ENCODE measurements at regions not wholly inside any gene's neighbourhood (a gene's known extent, or its start where the extent isn't known, plus 50 kb on each side); places are given as distances from the start of the nearest gene placed in this dataset.

DNA sequence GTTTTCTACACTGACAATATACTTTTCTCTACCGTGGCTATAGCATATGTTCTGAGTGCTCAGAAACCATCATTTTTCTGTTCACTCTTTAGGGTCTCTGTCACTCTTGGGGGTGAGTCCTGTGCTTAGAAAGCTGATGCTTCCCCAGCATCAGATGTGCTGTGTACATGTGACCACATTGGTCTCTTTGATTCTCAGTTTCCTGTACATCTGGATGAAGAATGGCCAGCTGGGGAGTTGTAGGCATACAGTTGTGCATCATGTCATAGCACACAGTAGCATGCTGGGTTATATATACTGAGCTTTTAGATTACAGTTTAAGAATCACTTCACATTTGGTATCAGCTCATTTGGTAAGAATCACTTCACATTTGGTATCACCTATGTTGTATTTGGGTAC, 238.6 kb upstream of the PREP start:
- Mint-ChIP-seq H3K27me3 (ENCODE audit: unreplicated experiment) (no peaks in the 10 kb centered on the region), H3K36me3 (ENCODE audit: low read depth, unreplicated experiment) (no peaks in the 10 kb centered on the region), H3K27ac (ENCODE audit: unreplicated experiment) (no peak overlapping the region), H3K4me1 (ENCODE audit: unreplicated experiment) (no peaks in the 10 kb centered on the region), H3K4me3 (ENCODE audit: unreplicated experiment) (no peak overlapping the region), H3K9me3 (ENCODE audit: unreplicated experiment) (no peaks in the 10 kb centered on the region)
- no peak for DNase-seq (ENCODE audit: low spot score)
- TF ChIP-seq, protein P1, sequence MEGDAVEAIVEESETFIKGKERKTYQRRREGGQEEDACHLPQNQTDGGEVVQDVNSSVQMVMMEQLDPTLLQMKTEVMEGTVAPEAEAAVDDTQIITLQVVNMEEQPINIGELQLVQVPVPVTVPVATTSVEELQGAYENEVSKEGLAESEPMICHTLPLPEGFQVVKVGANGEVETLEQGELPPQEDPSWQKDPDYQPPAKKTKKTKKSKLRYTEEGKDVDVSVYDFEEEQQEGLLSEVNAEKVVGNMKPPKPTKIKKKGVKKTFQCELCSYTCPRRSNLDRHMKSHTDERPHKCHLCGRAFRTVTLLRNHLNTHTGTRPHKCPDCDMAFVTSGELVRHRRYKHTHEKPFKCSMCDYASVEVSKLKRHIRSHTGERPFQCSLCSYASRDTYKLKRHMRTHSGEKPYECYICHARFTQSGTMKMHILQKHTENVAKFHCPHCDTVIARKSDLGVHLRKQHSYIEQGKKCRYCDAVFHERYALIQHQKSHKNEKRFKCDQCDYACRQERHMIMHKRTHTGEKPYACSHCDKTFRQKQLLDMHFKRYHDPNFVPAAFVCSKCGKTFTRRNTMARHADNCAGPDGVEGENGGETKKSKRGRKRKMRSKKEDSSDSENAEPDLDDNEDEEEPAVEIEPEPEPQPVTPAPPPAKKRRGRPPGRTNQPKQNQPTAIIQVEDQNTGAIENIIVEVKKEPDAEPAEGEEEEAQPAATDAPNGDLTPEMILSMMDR (IDR thresholded peaks at IDR 0.05; ENCODE audit: unreplicated experiment) = no peak

DNA sequence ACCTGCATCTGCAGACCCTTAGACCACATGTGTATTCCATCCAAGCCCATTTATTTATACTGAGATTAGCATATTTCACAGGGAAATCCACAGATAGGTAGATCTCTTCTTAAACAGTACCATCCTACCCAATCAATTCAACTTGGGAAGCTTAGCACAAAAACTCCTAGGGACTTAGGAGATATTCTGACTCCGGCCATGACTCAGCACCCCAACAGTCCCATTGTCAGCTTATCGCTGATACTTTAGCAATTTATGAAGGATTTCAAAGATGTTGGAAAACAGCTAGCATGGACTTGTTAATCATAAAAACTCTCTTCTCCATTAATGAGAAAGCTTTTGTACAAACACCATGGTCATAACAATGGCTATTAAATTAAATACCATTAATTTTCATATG, 236.2 kb upstream of the PREP start:
- Mint-ChIP-seq H3K4me1 (ENCODE audit: unreplicated experiment) (no peaks in the 10 kb centered on the region), H3K4me3 (ENCODE audit: unreplicated experiment) (no peak overlapping the region), H3K36me3 (ENCODE audit: low read depth, unreplicated experiment) (no peaks in the 10 kb centered on the region), H3K27ac (ENCODE audit: unreplicated experiment) (no peak overlapping the region), H3K9me3 (ENCODE audit: unreplicated experiment) (no peaks in the 10 kb centered on the region), H3K27me3 (ENCODE audit: unreplicated experiment) (no peaks in the 10 kb centered on the region)
- DNase-seq (ENCODE audit: low spot score) = no peak
- TF ChIP-seq, protein P1 (IDR thresholded peaks at IDR 0.05; ENCODE audit: unreplicated experiment) = no peak

DNA sequence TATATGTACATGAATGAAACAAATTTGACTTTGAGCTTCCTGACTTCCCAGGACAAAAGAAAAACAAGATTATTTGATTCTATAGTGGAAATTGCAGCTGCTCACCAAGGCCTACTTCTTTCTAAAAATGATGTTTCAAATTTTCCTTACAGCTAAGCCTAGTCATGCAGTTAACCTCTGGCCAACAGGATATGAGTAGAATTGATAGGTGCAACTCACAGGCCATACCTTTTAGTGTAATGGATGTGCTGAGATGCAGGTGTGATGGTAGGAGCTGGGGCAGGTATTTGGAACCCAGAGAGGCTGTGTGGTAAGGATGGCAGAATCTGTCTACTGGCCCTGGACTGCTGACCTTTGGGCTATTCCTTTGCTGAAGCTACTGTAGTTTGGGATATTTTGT, 230.9 kb upstream of the PREP start:
- Mint-ChIP-seq H3K36me3 (ENCODE audit: low read depth, unreplicated experiment) (no peaks in the 10 kb centered on the region), H3K27me3 (ENCODE audit: unreplicated experiment) (peaks cover 4% of the 10 kb centered on the region), H3K4me3 (ENCODE audit: unreplicated experiment) (no peak overlapping the region), H3K4me1 (ENCODE audit: unreplicated experiment) (no peaks in the 10 kb centered on the region), H3K27ac (ENCODE audit: unreplicated experiment) (no peak overlapping the region), H3K9me3 (ENCODE audit: unreplicated experiment) (peaks cover 6% of the 10 kb centered on the region)
- DNase-seq (ENCODE audit: low spot score) = no peak
- TF ChIP-seq, protein P1 (IDR thresholded peaks at IDR 0.05; ENCODE audit: unreplicated experiment) = no peak

GRCh38 chr6:105628156-105628860, 225.4 kb upstream of the PREP start:
- DNase-seq (ENCODE audit: low spot score) = no peak
- Mint-ChIP-seq H3K27me3 (ENCODE audit: unreplicated experiment) (peaks cover 4% of the 10 kb centered on the region), H3K36me3 (ENCODE audit: low read depth, unreplicated experiment) (no peaks in the 10 kb centered on the region), H3K27ac (ENCODE audit: unreplicated experiment) (no peak overlapping the region), H3K4me3 (ENCODE audit: unreplicated experiment) (no peak overlapping the region), H3K4me1 (ENCODE audit: unreplicated experiment) (no peaks in the 10 kb centered on the region), H3K9me3 (ENCODE audit: unreplicated experiment) (peaks cover 6% of the 10 kb centered on the region)
- TF ChIP-seq, protein P1 (IDR thresholded peaks at IDR 0.05; ENCODE audit: unreplicated experiment) = no peak

DNA sequence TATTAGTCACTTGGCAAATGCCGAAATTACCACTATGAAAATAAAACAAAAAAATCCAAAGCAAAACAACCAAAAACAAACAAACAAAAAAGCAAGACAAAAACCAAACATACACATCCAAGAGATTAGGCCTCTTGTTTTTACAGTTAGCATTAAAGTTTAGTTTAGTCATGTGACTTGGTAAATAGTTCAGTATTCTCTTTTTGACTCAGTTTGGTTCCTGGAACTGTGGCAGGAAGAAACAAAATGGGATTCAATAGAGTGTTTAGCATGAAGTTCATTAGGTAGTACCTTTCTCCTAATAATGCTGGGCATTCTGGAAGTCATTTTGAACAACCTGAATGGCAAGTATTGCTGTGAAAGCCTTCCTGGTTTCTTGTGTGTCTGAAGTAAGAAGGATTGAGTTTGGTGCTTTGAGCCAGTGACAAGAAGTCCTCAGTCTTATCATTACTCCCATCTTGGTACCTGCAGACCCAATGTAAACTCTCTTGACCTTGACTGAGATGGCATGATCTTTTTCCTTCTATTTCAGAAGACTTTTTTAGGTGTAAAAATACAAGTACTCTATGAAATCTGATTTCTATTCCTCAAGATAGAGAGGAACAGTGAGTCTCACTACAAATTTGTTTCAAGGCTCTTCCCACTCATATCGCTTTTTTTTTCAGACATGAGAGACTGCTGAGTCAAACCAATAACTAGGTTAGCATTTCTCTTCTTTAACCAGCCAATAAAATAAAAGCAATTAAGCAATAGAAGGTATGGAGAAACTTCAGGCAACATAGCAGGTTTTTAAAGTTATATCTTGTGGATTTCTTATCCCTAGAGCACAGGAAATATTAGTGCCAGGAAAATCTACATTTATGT, 223.6 kb upstream of the PREP start:
- H3K9me3 Mint-ChIP-seq (ENCODE audit: unreplicated experiment) = peaks cover 6% of the 10 kb centered on the region
- no peaks in the 10 kb centered on the region for H3K36me3 Mint-ChIP-seq (ENCODE audit: low read depth, unreplicated experiment)
- TF ChIP-seq, protein P1 (IDR thresholded peaks at IDR 0.05; ENCODE audit: unreplicated experiment) = no peak
- no peak overlapping the region for H3K27ac Mint-ChIP-seq (ENCODE audit: unreplicated experiment)
- no peak overlapping the region for H3K4me3 Mint-ChIP-seq (ENCODE audit: unreplicated experiment)
- no peak for DNase-seq (ENCODE audit: low spot score)
- peaks cover 4% of the 10 kb centered on the region for H3K4me1 Mint-ChIP-seq (ENCODE audit: unreplicated experiment)
- H3K27me3 Mint-ChIP-seq (ENCODE audit: unreplicated experiment) = peaks cover 1% of the 10 kb centered on the region
